Trophoblast cell (in vitro differentiated cells and primary cell): ENCODE measurements at regions not wholly inside any gene's neighbourhood (a gene's known extent, or its start where the extent isn't known, plus 50 kb on each side); places are given as distances from the start of the nearest gene placed in this dataset.

Experiments used
- DNase-seq, 2 donors: peaks; one replicate each; pipeline ENCODE4 v3.0.0-alpha.2; 2016
- H2AFZ ChIP-seq: 2 replicates; pipeline ENCODE4 v1.6.1; 2013; ENCODE audit warnings: low read length, moderate library complexity, mild to moderate bottlenecking; ENCODE audit not compliant: insufficient read depth, poor library complexity
- H2AK5ac ChIP-seq: 2 replicates; pipeline ENCODE4 v1.6.1; 2013; ENCODE audit warnings: mild to moderate bottlenecking, low read length
- H2BK120ac ChIP-seq: 2 replicates; pipeline ENCODE4 v1.6.1; 2013; ENCODE audit warnings: low read length, mild to moderate bottlenecking, moderate library complexity; ENCODE audit not compliant: insufficient read depth, poor library complexity
- H2BK12ac ChIP-seq: 2 replicates; pipeline ENCODE4 v1.6.1; 2013; ENCODE audit warnings: mild to moderate bottlenecking, low read length, moderate library complexity
- H2BK5ac ChIP-seq: 2 replicates; pipeline ENCODE4 v1.6.1; 2013; ENCODE audit warnings: low read length, low read depth, moderate library complexity, mild to moderate bottlenecking; ENCODE audit not compliant: poor library complexity
- H3K14ac ChIP-seq: 2 replicates; pipeline ENCODE4 v1.6.1; 2013; ENCODE audit warnings: mild to moderate bottlenecking, low read length
- H3K18ac ChIP-seq: 2 replicates; pipeline ENCODE4 v1.6.1; 2013; ENCODE audit warnings: mild to moderate bottlenecking, low read length
- H3K23ac ChIP-seq: 2 replicates; pipeline ENCODE4 v1.6.1; 2013; ENCODE audit warnings: low read length
- H3K27ac ChIP-seq: 2 replicates; pipeline ENCODE4 v1.5.1; 2013; ENCODE audit warnings: low read depth, mild to moderate bottlenecking, inconsistent platforms, low read length, moderate library complexity
- H3K27me3 ChIP-seq: 2 replicates; pipeline ENCODE4 v1.6.1; 2013; ENCODE audit warnings: inconsistent platforms, mild to moderate bottlenecking, low read length, moderate library complexity; ENCODE audit not compliant: insufficient read depth
- H3K36me3 ChIP-seq, 2 experiments: 1 replicate in 1 of 2; 2 replicates in 1 of 2; pipeline ENCODE4 v1.6.1; 2013; ENCODE audit warnings: low read length in 2 of 2, mild to moderate bottlenecking in 2 of 2, moderate library complexity in 1 of 2; ENCODE audit not compliant: insufficient read depth in 2 of 2, control insufficient read depth in 1 of 2
- H3K4ac ChIP-seq: 2 replicates; pipeline ENCODE4 v1.6.1; 2013; ENCODE audit warnings: low read depth, mild to moderate bottlenecking, low read length, moderate library complexity
- H3K4me1 ChIP-seq, 2 experiments: 1 replicate in 1 of 2; 2 replicates in 1 of 2; pipeline ENCODE4 v1.6.1; 2013; ENCODE audit warnings: low read length in 2 of 2, mild to moderate bottlenecking in 2 of 2, moderate library complexity in 1 of 2; ENCODE audit not compliant: insufficient read depth in 2 of 2, control insufficient read depth in 1 of 2
- H3K4me2 ChIP-seq: 2 replicates; pipeline ENCODE4 v1.6.1; 2013; ENCODE audit warnings: inconsistent platforms, mild to moderate bottlenecking, low read length, moderate library complexity
- H3K4me3 ChIP-seq: 2 replicates; pipeline ENCODE4 v1.5.1; 2013; ENCODE audit warnings: mild to moderate bottlenecking, low read depth, low read length, inconsistent platforms
- H3K79me1 ChIP-seq: one replicate; pipeline ENCODE4 v1.6.1; 2013; ENCODE audit warnings: low read length
- H3K79me2 ChIP-seq: 2 replicates; pipeline ENCODE4 v1.6.1; 2013; ENCODE audit warnings: low read length, mild to moderate bottlenecking; ENCODE audit not compliant: control insufficient read depth, insufficient read depth, poor library complexity
- H3K9ac ChIP-seq: 2 replicates; pipeline ENCODE4 v1.6.1; 2013; ENCODE audit warnings: mild to moderate bottlenecking, low read length
- H3K9me3 ChIP-seq: 2 replicates; pipeline ENCODE4 v1.6.1; 2013; ENCODE audit warnings: low read depth, mild to moderate bottlenecking, control low read depth, inconsistent platforms, low read length; ENCODE audit not compliant: insufficient read depth
- H4K12ac ChIP-seq: 2 replicates; pipeline ENCODE4 v1.6.1; 2013; ENCODE audit warnings: low read depth, mild to moderate bottlenecking, low read length, moderate library complexity
- H4K8ac ChIP-seq: 2 replicates; pipeline ENCODE4 v1.6.1; 2013; ENCODE audit warnings: low read depth, mild to moderate bottlenecking, low read length, moderate library complexity
- H4K91ac ChIP-seq: one replicate; pipeline ENCODE4 v1.6.1; 2013; ENCODE audit warnings: low read depth, mild to moderate bottlenecking, low read length, moderate library complexity
- WGBS: extraction: QIAGEN DNeasy Blood & Tissue Kit; methylation state at CpG from one replicate; pipeline ENCODE4 v1.1.7; 2013; ENCODE audit warnings: missing lambda C conversion rate; ENCODE audit not compliant: insufficient read length, insufficient coverage; ENCODE audit errors: extremely low coverage; 5-methylcytosine and 5-hydroxymethylcytosine counted together

DNA sequence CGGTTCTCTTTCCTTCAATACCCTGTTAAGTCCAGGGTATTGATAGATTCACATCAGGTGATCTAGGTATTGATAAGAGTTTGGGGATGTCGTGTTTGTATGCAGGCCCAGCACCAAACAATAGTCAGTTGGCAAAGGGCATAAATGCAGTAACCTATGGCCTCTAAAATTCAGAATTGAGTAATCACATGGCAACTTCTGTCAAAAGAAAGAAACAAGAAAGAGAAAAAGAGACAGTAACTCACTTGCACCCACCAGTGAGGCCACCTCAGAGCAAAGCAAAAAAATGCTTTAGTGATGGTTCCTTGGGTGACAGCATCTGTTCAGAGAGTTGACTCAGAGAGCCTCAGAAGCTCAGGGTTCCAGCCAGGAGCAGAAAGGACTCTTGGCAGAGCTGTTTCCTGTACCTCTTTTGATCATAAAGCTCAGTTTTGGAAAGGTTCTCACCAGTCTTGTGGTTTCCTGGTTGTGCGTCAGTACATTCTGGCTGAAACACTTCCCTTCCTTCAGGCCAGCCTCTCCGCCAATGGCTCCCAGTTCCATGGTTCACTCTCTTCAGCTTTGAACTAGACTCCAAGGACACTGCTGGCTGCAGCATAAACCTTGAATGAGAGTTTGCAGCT is 70.1 kb upstream of the GORAB start:
- Histone ChIP-seq H3K27me3 (no peaks in the 10 kb centered on the region), H3K79me2 (no peaks in the 10 kb centered on the region), H3K23ac (no peak overlapping the region), H3K36me3 (no peaks in the 10 kb centered on the region), H3K4ac (no peak overlapping the region), H3K4me3 (no peak overlapping the region), H3K14ac (no peak overlapping the region), H3K18ac (no peak overlapping the region), H3K9ac (no peak overlapping the region), H2AFZ (no peak overlapping the region), H3K27ac (peak overlapping the region; percentile 4), H2BK5ac (no peak overlapping the region), H3K9me3 (peaks cover 6% of the 10 kb centered on the region), H3K4me1 (peaks cover 3 to 4% of the 10 kb centered on the region in 2 experiments), H3K79me1 (peaks cover 4% of the 10 kb centered on the region), H4K91ac (peak overlapping the region; percentile 14), H2BK12ac (no peak overlapping the region), H3K4me2 (no peak overlapping the region), H2BK120ac (no peak overlapping the region), H4K12ac (no peak overlapping the region), H4K8ac (no peak overlapping the region), H2AK5ac (no peak overlapping the region)
- peak; percentile 37 to 52 for DNase-seq
- WGBS = no CpG with 5 or more reads among the region's 4 CpGs

DNA sequence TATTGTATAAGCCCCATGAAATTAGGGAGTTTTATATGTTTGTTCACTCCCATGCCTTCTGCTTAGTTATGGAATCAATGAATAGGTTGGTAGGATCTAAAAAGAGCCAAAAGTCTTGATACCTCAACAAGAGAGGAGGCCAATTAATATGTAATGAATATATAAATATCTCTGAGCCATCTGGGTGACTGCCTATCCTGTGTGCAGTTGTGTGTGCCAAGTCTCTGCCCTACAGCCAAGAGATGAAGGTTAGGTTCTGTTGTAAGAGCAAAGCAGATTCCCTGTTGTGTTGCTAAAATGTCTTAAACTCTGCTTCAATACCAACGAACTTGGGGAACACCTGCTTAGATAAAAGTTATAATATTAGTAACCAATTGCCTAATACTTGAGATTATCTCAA is 61.8 kb upstream of the GORAB start:
- Histone ChIP-seq H3K23ac (no peak overlapping the region), H3K79me1 (no peaks in the 10 kb centered on the region), H2AFZ (no peak overlapping the region), H3K18ac (no peak overlapping the region), H2AK5ac (no peak overlapping the region), H3K4me2 (no peak overlapping the region), H3K4ac (no peak overlapping the region), H3K27ac (no peak overlapping the region), H4K12ac (no peak overlapping the region), H3K36me3 (no peaks in the 10 kb centered on the region), H3K9me3 (no peaks in the 10 kb centered on the region), H3K4me3 (no peak overlapping the region), H3K27me3 (no peaks in the 10 kb centered on the region), H3K4me1 (no peaks in the 10 kb centered on the region), H3K9ac (no peak overlapping the region), H3K14ac (no peak overlapping the region), H4K8ac (no peak overlapping the region), H3K79me2 (no peaks in the 10 kb centered on the region), H2BK5ac (no peak overlapping the region), H2BK12ac (no peak overlapping the region), H4K91ac (no peak overlapping the region), H2BK120ac (no peak overlapping the region)
- DNase-seq = no peak
- no CpG with 5 or more reads among the region's 1 CpG for WGBS

DNA sequence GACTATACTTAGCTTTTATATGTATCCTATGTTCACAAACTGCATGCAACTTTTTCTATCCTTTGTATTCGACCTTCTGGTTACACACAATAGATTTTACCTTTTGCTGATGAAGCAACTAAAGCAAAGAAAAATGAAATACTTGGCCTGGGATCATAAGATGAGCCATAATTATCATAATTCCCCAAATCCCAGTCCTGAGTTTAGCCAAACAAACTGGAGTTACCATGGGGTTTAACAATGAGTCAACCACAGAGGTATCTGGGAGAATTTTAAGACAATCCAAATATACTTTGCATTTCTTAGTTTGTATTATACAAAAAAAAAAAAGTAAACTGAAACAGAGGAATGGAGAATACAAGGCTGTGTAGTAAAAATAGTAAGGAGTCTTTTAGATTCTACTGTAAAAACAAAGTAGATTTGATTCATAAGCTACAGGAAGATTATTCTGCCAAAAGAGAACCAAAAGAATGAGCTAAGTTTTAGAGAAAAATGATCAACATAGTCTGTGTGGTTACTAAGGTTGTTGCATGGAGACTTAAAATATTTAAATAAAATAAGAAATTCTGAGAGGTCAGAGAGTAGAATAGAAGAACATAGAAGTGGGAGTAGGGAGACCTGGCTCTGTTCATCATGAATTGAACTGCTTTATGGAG is 60.4 kb upstream of the GORAB start:
- no peaks in the 10 kb centered on the region for H3K79me1 ChIP-seq
- no peak overlapping the region for H3K18ac ChIP-seq
- H4K91ac ChIP-seq = no peak overlapping the region
- no peak overlapping the region for H2BK12ac ChIP-seq
- no peak overlapping the region for H3K14ac ChIP-seq
- H2AFZ ChIP-seq = no peak overlapping the region
- DNase-seq = peak in 1 of 2 donors; percentile 53
- H2AK5ac ChIP-seq = no peak overlapping the region
- no peak overlapping the region for H2BK5ac ChIP-seq
- no peak overlapping the region for H2BK120ac ChIP-seq
- H3K4me3 ChIP-seq = no peak overlapping the region
- no peak overlapping the region for H3K9ac ChIP-seq
- no peak overlapping the region for H3K4me2 ChIP-seq
- no peak overlapping the region for H3K27ac ChIP-seq
- H3K4me1 ChIP-seq = no peaks in the 10 kb centered on the region
- no peak overlapping the region for H4K12ac ChIP-seq
- WGBS = no CpG with 5 or more reads among the region's 1 CpG
- H3K27me3 ChIP-seq = no peaks in the 10 kb centered on the region
- no peak overlapping the region for H4K8ac ChIP-seq
- H3K36me3 ChIP-seq = no peaks in the 10 kb centered on the region
- H3K79me2 ChIP-seq = no peaks in the 10 kb centered on the region
- no peak overlapping the region for H3K4ac ChIP-seq
- no peaks in the 10 kb centered on the region for H3K9me3 ChIP-seq
- no peak overlapping the region for H3K23ac ChIP-seq

DNA sequence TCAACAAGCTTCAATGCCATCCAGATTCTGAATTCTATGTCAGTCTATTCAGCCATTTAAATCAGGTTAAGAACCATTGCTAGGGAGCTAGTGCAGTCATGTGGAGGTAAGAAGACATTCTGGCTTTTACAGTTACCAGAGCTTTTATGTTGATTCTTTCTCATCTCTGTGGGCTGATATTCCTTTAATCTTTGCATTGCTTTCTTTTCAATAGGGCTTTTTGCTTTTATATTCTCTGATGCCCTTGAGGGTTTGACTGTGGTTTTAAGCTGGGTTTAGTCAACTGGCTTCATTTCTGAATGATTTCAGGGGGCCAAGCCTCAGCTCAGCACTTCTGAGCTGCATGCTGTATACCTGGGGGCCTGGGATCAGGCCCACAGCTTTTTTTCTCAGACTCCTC is 51.0 kb upstream of the GORAB start:
- Histone ChIP-seq H3K4me3 (no peak overlapping the region), H3K27ac (no peak overlapping the region), H2AK5ac (no peak overlapping the region), H3K36me3 (no peaks in the 10 kb centered on the region), H3K79me1 (no peaks in the 10 kb centered on the region), H3K9ac (no peak overlapping the region), H3K9me3 (no peaks in the 10 kb centered on the region), H3K4me1 (no peaks in the 10 kb centered on the region), H2BK120ac (no peak overlapping the region), H3K4ac (no peak overlapping the region), H2BK5ac (no peak overlapping the region), H2BK12ac (no peak overlapping the region), H4K91ac (no peak overlapping the region), H2AFZ (no peak overlapping the region), H4K12ac (no peak overlapping the region), H3K18ac (no peak overlapping the region), H3K23ac (no peak overlapping the region), H3K14ac (no peak overlapping the region), H4K8ac (no peak overlapping the region), H3K79me2 (no peaks in the 10 kb centered on the region), H3K4me2 (no peak overlapping the region), H3K27me3 (no peaks in the 10 kb centered on the region)
- no peak for DNase-seq
